Mesenchymal stem cell (in vitro differentiated cells and primary cell): ENCODE measurements at regions not wholly inside any gene's neighbourhood (a gene's known extent, or its start where the extent isn't known, plus 50 kb on each side); places are given as distances from the start of the nearest gene placed in this dataset.

Experiments used
- DNase-seq: peaks from one replicate; pipeline ENCODE4 v3.0.0-alpha.2; 2013
- H2AFZ ChIP-seq: one replicate; pipeline ENCODE4 v1.6.1; 2013; ENCODE audit warnings: low read depth, mild to moderate bottlenecking, control low read depth, inconsistent platforms, low read length, moderate library complexity
- H2AK5ac ChIP-seq: 2 replicates; pipeline ENCODE4 v1.6.1; 2013; ENCODE audit warnings: low read length, moderate library complexity, mild to moderate bottlenecking, inconsistent platforms; ENCODE audit not compliant: severe bottlenecking
- H2BK120ac ChIP-seq: one replicate; pipeline ENCODE4 v1.6.1; 2013; ENCODE audit warnings: low read depth, mild to moderate bottlenecking, inconsistent platforms, low read length, moderate library complexity
- H2BK12ac ChIP-seq, 2 experiments: one replicate each; pipeline ENCODE4 v1.6.1; 2013; ENCODE audit warnings: inconsistent platforms in 2 of 2, low read length in 2 of 2, mild to moderate bottlenecking in 2 of 2, moderate library complexity in 2 of 2, control low read depth in 1 of 2
- H2BK15ac ChIP-seq: one replicate; pipeline ENCODE4 v1.6.1; 2013; ENCODE audit warnings: mild to moderate bottlenecking, low read depth, inconsistent platforms; ENCODE audit not compliant: poor library complexity, severe bottlenecking
- H2BK5ac ChIP-seq: 2 replicates; pipeline ENCODE4 v1.6.1; 2013; ENCODE audit warnings: low read depth, mild to moderate bottlenecking, low read length, control low read depth, inconsistent platforms; ENCODE audit not compliant: poor library complexity, severe bottlenecking
- H3K14ac ChIP-seq, 2 experiments: one replicate each; pipeline ENCODE4 v1.6.1; 2013; ENCODE audit warnings: inconsistent platforms in 2 of 2, low read length in 2 of 2, control low read depth in 1 of 2, mild to moderate bottlenecking in 1 of 2, moderate library complexity in 1 of 2
- H3K18ac ChIP-seq, 2 experiments: one replicate each; pipeline ENCODE4 v1.6.1; 2013; ENCODE audit warnings: inconsistent platforms in 2 of 2, low read length in 2 of 2, control low read depth in 1 of 2, low read depth in 1 of 2, mild to moderate bottlenecking in 1 of 2
- H3K23ac ChIP-seq, 2 experiments: one replicate each; pipeline ENCODE4 v1.6.1; 2013; ENCODE audit warnings: inconsistent platforms in 2 of 2, low read length in 2 of 2, mild to moderate bottlenecking in 2 of 2, moderate library complexity in 2 of 2, control low read depth in 1 of 2
- H3K27ac ChIP-seq: 2 replicates; pipeline ENCODE4 v1.5.1; 2013; ENCODE audit warnings: mild to moderate bottlenecking, moderate library complexity, low read length, control low read depth, inconsistent platforms; ENCODE audit not compliant: poor library complexity, severe bottlenecking
- H3K27me3 ChIP-seq, 2 experiments: 2 replicates each; pipeline versions ENCODE4 v1.6.1 to v1.7.0; 2013; ENCODE audit warnings: low read length in 2 of 2, mild to moderate bottlenecking in 2 of 2, moderate library complexity in 2 of 2, control low read depth in 1 of 2, inconsistent platforms in 1 of 2; ENCODE audit not compliant: control insufficient read depth in 1 of 2, insufficient read depth in 1 of 2
- H3K36me3 ChIP-seq, 2 experiments: 2 replicates each; pipeline versions ENCODE4 v1.6.1 to v1.7.0; 2013; ENCODE audit warnings: low read length in 2 of 2, control low read depth in 1 of 2, inconsistent platforms in 1 of 2, low read depth in 1 of 2, mild to moderate bottlenecking in 1 of 2; ENCODE audit not compliant: insufficient read depth in 2 of 2, control insufficient read depth in 1 of 2
- H3K4ac ChIP-seq, 2 experiments: one replicate each; pipeline ENCODE4 v1.6.1; 2013; ENCODE audit warnings: inconsistent platforms in 2 of 2, low read length in 2 of 2, mild to moderate bottlenecking in 2 of 2, moderate library complexity in 2 of 2, control low read depth in 1 of 2, low read depth in 1 of 2
- H3K4me1 ChIP-seq: 2 replicates; pipeline ENCODE4 v1.6.1; 2013; ENCODE audit warnings: low read depth, low read length, control low read depth; ENCODE audit not compliant: control insufficient read depth, insufficient read depth
- H3K4me2 ChIP-seq: 2 replicates; pipeline ENCODE4 v1.6.1; 2013; ENCODE audit warnings: low read length, mild to moderate bottlenecking, inconsistent platforms; ENCODE audit not compliant: poor library complexity, severe bottlenecking
- H3K4me3 ChIP-seq, 2 experiments: 2 replicates each; pipeline versions ENCODE4 v1.5.1 to v1.7.0; 2013; ENCODE audit warnings: low read length in 2 of 2, mild to moderate bottlenecking in 2 of 2, control low read depth in 1 of 2, low read depth in 1 of 2; ENCODE audit not compliant: insufficient read depth in 1 of 2
- H3K79me1 ChIP-seq: replicated peaks from 2 replicates; pipeline ENCODE4 v1.6.1; 2013; ENCODE audit warnings: mild to moderate bottlenecking, control low read depth, low read length, inconsistent platforms; ENCODE audit not compliant: poor library complexity, severe bottlenecking
- H3K9ac ChIP-seq: 2 replicates; pipeline ENCODE4 v1.7.0; 2013; ENCODE audit warnings: mild to moderate bottlenecking, low read length, moderate library complexity
- H3K9me3 ChIP-seq: 2 replicates; pipeline ENCODE4 v1.7.0; 2013; ENCODE audit warnings: mild to moderate bottlenecking, low read length; ENCODE audit not compliant: control insufficient read depth
- H4K8ac ChIP-seq: one replicate; pipeline ENCODE4 v1.6.1; 2013; ENCODE audit warnings: inconsistent platforms, mild to moderate bottlenecking, low read length, moderate library complexity
- H4K91ac ChIP-seq: one replicate; pipeline ENCODE4 v1.6.1; 2013; ENCODE audit warnings: mild to moderate bottlenecking, low read length, inconsistent platforms
- WGBS: methylation state at CpG from one replicate; pipeline ENCODE4 v1.1.7; 2013; ENCODE audit warnings: mixed read lengths; 5-methylcytosine and 5-hydroxymethylcytosine counted together

GRCh38 chr6:90383196-90383822 lies 86.7 kb upstream of the BACH2 start:
- Histone ChIP-seq H3K4me2 (no peak overlapping the region), H2AK5ac (no peak overlapping the region), H3K14ac (no peak overlapping the region), H2BK5ac (no peak overlapping the region), H3K18ac (no peak overlapping the region), H2BK120ac (no peak overlapping the region), H3K9me3 (no peaks in the 10 kb centered on the region), H2BK15ac (no peak overlapping the region), H3K36me3 (no peaks in the 10 kb centered on the region), H3K4me1 (peaks cover 3% of the 10 kb centered on the region), H3K9ac (no peak overlapping the region), H3K23ac (no peak overlapping the region), H3K27ac (no peak overlapping the region), H4K8ac (no peak overlapping the region), H2AFZ (no peak overlapping the region), H2BK12ac (no peak overlapping the region), H3K4ac (no peak overlapping the region), H4K91ac (no peak overlapping the region), H3K4me3 (no peak overlapping the region), H3K27me3 (no peaks in the 10 kb centered on the region), H3K79me1 (no peaks in the 10 kb centered on the region)
- DNase-seq: no peak
- 0% methylated on average over 1 of the region's 5 CpGs for WGBS

DNA sequence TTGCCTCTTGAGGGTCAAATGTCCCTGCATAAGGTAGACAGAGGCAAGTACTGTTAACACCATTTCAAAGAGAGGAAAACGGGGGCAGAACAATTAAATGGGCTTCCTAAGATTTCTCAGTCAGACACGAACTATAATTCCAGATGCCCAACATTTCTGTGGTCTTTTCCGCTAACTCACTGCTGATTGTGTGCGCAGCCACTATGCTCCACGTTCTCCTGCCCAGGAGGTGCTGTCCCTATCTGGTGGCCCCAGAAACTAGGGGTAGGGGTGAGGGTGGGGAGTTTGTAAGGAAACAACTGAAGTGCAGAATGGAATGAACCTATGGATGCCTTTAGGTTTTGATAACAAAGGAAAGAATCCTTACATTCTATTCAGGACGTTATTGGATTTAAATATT lies 86.1 kb upstream of the BACH2 start:
- no peak overlapping the region for H2BK12ac ChIP-seq
- DNase-seq: no peak
- no peak overlapping the region for H2AK5ac ChIP-seq
- H3K9ac ChIP-seq: no peak overlapping the region
- H3K36me3 ChIP-seq: no peaks in the 10 kb centered on the region
- no peak overlapping the region for H2BK15ac ChIP-seq
- no peaks in the 10 kb centered on the region for H3K9me3 ChIP-seq
- no peak overlapping the region for H2BK5ac ChIP-seq
- no peak overlapping the region for H4K8ac ChIP-seq
- no peak overlapping the region for H3K4me3 ChIP-seq
- no peak overlapping the region for H3K23ac ChIP-seq
- no peak overlapping the region for H3K14ac ChIP-seq
- no peak overlapping the region for H2AFZ ChIP-seq
- no peak overlapping the region for H2BK120ac ChIP-seq
- WGBS: 64% methylated on average over 5 of the region's 6 CpGs
- H3K4me1 ChIP-seq: peaks cover 3% of the 10 kb centered on the region
- H3K4me2 ChIP-seq: no peak overlapping the region
- no peak overlapping the region for H3K4ac ChIP-seq
- no peaks in the 10 kb centered on the region for H3K27me3 ChIP-seq
- no peak overlapping the region for H3K18ac ChIP-seq
- H4K91ac ChIP-seq: no peak overlapping the region
- H3K27ac ChIP-seq: no peak overlapping the region
- no peaks in the 10 kb centered on the region for H3K79me1 ChIP-seq

DNA sequence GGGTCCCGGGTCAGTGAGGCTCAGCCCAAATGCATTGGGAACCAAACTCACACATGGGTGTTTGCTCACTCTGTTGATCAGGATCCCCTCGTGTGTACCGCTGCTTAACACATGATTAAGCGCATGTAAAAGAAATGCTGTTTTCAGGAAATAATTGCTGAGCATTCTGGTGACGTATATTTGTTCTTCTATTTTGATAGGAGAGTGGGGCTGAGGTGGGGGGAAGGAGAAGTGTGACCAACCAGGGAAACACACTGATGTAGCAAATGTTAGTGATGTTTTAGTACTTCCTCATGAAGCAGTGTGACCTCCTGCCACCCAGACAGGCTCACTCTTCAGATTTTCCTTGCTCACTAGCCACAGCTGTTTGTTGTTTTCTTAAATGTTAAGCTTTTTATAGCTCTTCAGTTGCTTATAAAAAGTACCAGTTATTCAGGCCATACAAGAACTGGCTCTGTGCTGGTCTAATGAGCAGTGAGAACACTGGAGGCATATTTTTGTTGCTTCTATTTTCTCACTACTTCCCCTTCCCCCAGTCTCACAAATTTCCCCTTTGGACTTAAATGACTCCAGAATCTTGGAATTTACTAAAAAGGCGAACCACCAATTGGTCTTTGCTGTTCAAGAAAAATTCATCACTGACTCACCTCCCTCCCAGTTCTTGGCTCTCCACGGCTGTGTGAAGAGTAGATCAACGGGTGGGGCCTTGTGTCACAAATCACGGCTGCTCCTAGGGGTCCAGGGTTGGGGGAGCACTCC lies 79.2 kb upstream of the BACH2 start:
- no peak overlapping the region for H4K8ac ChIP-seq
- peak; percentile 76 for DNase-seq
- no peak overlapping the region for H2AFZ ChIP-seq
- peak overlapping the region; percentile 8 for H2AK5ac ChIP-seq
- no peak overlapping the region for H2BK120ac ChIP-seq
- no peak overlapping the region for H2BK15ac ChIP-seq
- WGBS: 52% methylated on average over 9 of the region's 9 CpGs
- no peaks in the 10 kb centered on the region for H3K79me1 ChIP-seq
- peak overlapping the region; percentile 18 to 54 for H2BK12ac ChIP-seq
- H3K9ac ChIP-seq: peak overlapping the region; percentile 30
- no peak overlapping the region for H3K14ac ChIP-seq
- H3K27me3 ChIP-seq: no peaks in the 10 kb centered on the region
- peak overlapping the region; percentile 59 for H3K27ac ChIP-seq
- H4K91ac ChIP-seq: no peak overlapping the region
- no peak overlapping the region for H3K4me3 ChIP-seq
- H3K4me2 ChIP-seq: peak overlapping the region; percentile 8
- no peak overlapping the region for H2BK5ac ChIP-seq
- no peaks in the 10 kb centered on the region for H3K36me3 ChIP-seq
- no peak overlapping the region for H3K23ac ChIP-seq
- H3K9me3 ChIP-seq: no peaks in the 10 kb centered on the region
- H3K18ac ChIP-seq: no peak overlapping the region
- H3K4ac ChIP-seq: peak overlapping the region in 1 of 2 experiments; percentile 83
- peaks cover 8% of the 10 kb centered on the region for H3K4me1 ChIP-seq

- Histone ChIP-seq H3K23ac (no peak overlapping the region), H2BK12ac (no peak overlapping the region), H2BK120ac (no peak overlapping the region), H3K4me1 (peaks cover 10% of the 10 kb centered on the region), H2BK15ac (no peak overlapping the region), H3K27me3 (no peaks in the 10 kb centered on the region), H3K18ac (no peak overlapping the region), H3K27ac (no peak overlapping the region), H2AFZ (no peak overlapping the region), H3K9me3 (peaks cover 5% of the 10 kb centered on the region), H3K4me3 (no peak overlapping the region), H3K9ac (no peak overlapping the region), H4K91ac (no peak overlapping the region), H4K8ac (no peak overlapping the region), H2AK5ac (no peak overlapping the region), H3K79me1 (no peaks in the 10 kb centered on the region), H3K4me2 (no peak overlapping the region), H3K14ac (no peak overlapping the region), H3K36me3 (no peaks in the 10 kb centered on the region), H3K4ac (peak overlapping the region in 1 of 2 experiments; percentile 50), H2BK5ac (no peak overlapping the region)
- no peak for DNase-seq
- WGBS: 86% methylated on average over 3 of the region's 4 CpGs
Measured at GRCh38 chr6:90374201-90374600, 77.6 kb upstream of the BACH2 start.
